ENCODE measurements at regions not wholly inside any gene's neighbourhood (a gene's known extent, or its start where the extent isn't known, plus 50 kb on each side); places are given as distances from the start of the nearest gene placed in this dataset.

- TF ChIP-seq POLR2AphosphoS5 (IDR thresholded peaks at IDR 0.05; ENCODE audit: low read depth, low read length) (no peak), REST (IDR thresholded peaks at IDR 0.05; ENCODE audit: insufficient read depth in 1 of 2, low read depth in 2 of 2, low read length in 2 of 2) (no peak), TAF1 (IDR thresholded peaks at IDR 0.05; ENCODE audit: borderline replicate concordance, insufficient read depth, low read length) (no peak), SIN3A (IDR thresholded peaks at IDR 0.05; ENCODE audit: borderline replicate concordance, insufficient read depth, low read length) (no peak), FOXP2 (optimal IDR thresholded peaks at IDR 0.05; ENCODE audit: borderline replicate concordance, extremely low read depth, extremely low read length, insufficient read depth) (no peak)
These were observed 637.5 kb upstream of the SLIT2 start for GRCh38 chr4:19614171-19614570.

All from PFSK-1 (cell line).